Panc1 (cell line): ENCODE measurements at regions not wholly inside any gene's neighbourhood (a gene's known extent, or its start where the extent isn't known, plus 50 kb on each side); places are given as distances from the start of the nearest gene placed in this dataset.

Experiments used
- ATAC-seq: fragments of 200-7000 bp; cut with Tn5 transposase; 2 replicates; pipeline ENCODE4 v1.9.1; 2020; ENCODE audit warnings: mild to moderate bottlenecking, moderate library complexity
- BruUV-seq: library from RNA; stranded (reverse); fragments of 400-500 nt; replicated peaks from 2 replicates; lab custom pipeline; 2021; lab: Mats Ljungman, UMichigan
- CTCF ChIA-PET: fragments of 300-600 bp; sonication (Branson Sonifier 250); formaldehyde crosslinking; loops from one replicate; lab custom pipeline; 2022; ENCODE audit warnings: antibody characterized with exemption; lab: Charles Lee
- POLR2A ChIA-PET: fragments of 300-600 bp; sonication (Branson Sonifier 250); formaldehyde crosslinking; loops from one replicate; lab custom pipeline; 2022; ENCODE audit warnings: antibody characterized with exemption; lab: Charles Lee
- DNase-seq: peaks from one replicate; pipeline ENCODE4 v3.0.0-alpha.2; 2010; ENCODE audit warnings: low read depth, low spot score
- H3K27ac ChIP-seq: 2 replicates; pipeline ENCODE4 v1.5.1; 2011; ENCODE audit warnings: mild to moderate bottlenecking, low read length, inconsistent platforms
- H3K27me3 ChIP-seq: fragments of 200-500 bp; sonication (Bioruptor generic); 2 replicates; pipeline ENCODE4 v1.6.0; 2014; ENCODE audit warnings: low read length, inconsistent platforms; ENCODE audit not compliant: control insufficient read depth, insufficient read depth
- H3K36me3 ChIP-seq: fragments of 200-500 bp; sonication (Bioruptor generic); 2 replicates; pipeline ENCODE4 v1.5.1; 2014; ENCODE audit warnings: inconsistent platforms, mild to moderate bottlenecking, low read length, moderate library complexity; ENCODE audit not compliant: control insufficient read depth, insufficient read depth
- H3K4me1 ChIP-seq: 2 replicates; pipeline ENCODE4 v1.5.1; 2011; ENCODE audit warnings: inconsistent platforms, mild to moderate bottlenecking, low read length, moderate library complexity; ENCODE audit not compliant: control insufficient read depth, insufficient read depth
- H3K4me3 ChIP-seq, 2 experiments: 2 replicates each; pipeline ENCODE4 v1.5.1; 2011 to 2012; ENCODE audit warnings: low read depth in 2 of 2, low read length in 2 of 2, mild to moderate bottlenecking in 2 of 2, inconsistent platforms in 1 of 2, moderate library complexity in 1 of 2
- H3K9me3 ChIP-seq: fragments of 200-500 bp; sonication (Bioruptor generic); 2 replicates; pipeline ENCODE4 v1.5.1; 2014; ENCODE audit warnings: low read depth, mild to moderate bottlenecking, inconsistent platforms, low read length, moderate library complexity; ENCODE audit not compliant: control insufficient read depth, insufficient read depth
- CTCF ChIP-seq: fragments of 450-650 bp; IDR thresholded peaks from 2 replicates; pipeline ENCODE4 v1.5.1; 2017; ENCODE audit warnings: mild to moderate bottlenecking
- POLR2AphosphoS5 ChIP-seq: IDR thresholded peaks from 2 replicates; pipeline ENCODE4 v1.6.1; 2012; ENCODE audit warnings: mild to moderate bottlenecking, low read depth, low read length, moderate library complexity
- REST ChIP-seq, 2 experiments: IDR thresholded peaks; 2 replicates each; pipeline ENCODE4 v1.6.1; 2011 to 2012; ENCODE audit warnings: low read depth in 2 of 2, control low read depth in 1 of 2, low read length in 1 of 2, mild to moderate bottlenecking in 1 of 2, moderate library complexity in 1 of 2; ENCODE audit not compliant: insufficient read depth in 1 of 2
- SIN3A ChIP-seq: IDR thresholded peaks from 2 replicates; pipeline ENCODE4 v1.6.1; 2012; ENCODE audit warnings: low read depth, mild to moderate bottlenecking, low read length, moderate library complexity, borderline replicate concordance; ENCODE audit not compliant: insufficient read depth
- TCF7L2 ChIP-seq: IDR thresholded peaks from 2 replicates; pipeline ENCODE4 v1.6.1; 2011; ENCODE audit warnings: mild to moderate bottlenecking, low read depth, low read length, inconsistent platforms
- in situ Hi-C: cut with HindIII; loops from 2 replicates; pipeline ENCODE4 v1.10.0; 2016; ENCODE audit warnings: low sequenced_read_pairs, low pct_unique_long_range_greater_than_20kb
- intact Hi-C: fragments of 100-400 bp; cut with micrococcal nuclease; formaldehyde crosslinking; loops from one replicate; pipeline ENCODE4 v1.10.0; 2022; ENCODE audit not compliant: unreplicated experiment

- Histone ChIP-seq H3K27ac (no peak overlapping the region), H3K4me3 (no peak overlapping the region), H3K9me3 (no peaks in the 10 kb centered on the region), H3K4me1 (no peaks in the 10 kb centered on the region), H3K36me3 (no peaks in the 10 kb centered on the region), H3K27me3 (no peaks in the 10 kb centered on the region)
- no peak for TF ChIP-seq REST (IDR thresholded peaks at IDR 0.05; ENCODE audit: insufficient read depth in 1 of 2, low read depth in 2 of 2, low read length in 1 of 2)
- TF ChIP-seq SIN3A, result no peak
- TF ChIP-seq CTCF, result no peak
- no peak for TF ChIP-seq TCF7L2
- no peak for TF ChIP-seq POLR2AphosphoS5
- intact Hi-C loops (no loop called here), in situ Hi-C loops (no loop called here)
- ChIA-PET POLR2A (no interaction called here), CTCF (no interaction called here)
- BruUV-seq, result no TSS peak
- ATAC-seq (no peak), DNase-seq (no peak)
Observed at GRCh38 chr17:14452856-14453255, 152.0 kb downstream of the HS3ST3B1 start.

- TF ChIP-seq POLR2AphosphoS5, result no peak
- no peak for TF ChIP-seq SIN3A
- TF ChIP-seq REST (IDR thresholded peaks at IDR 0.05; ENCODE audit: insufficient read depth in 1 of 2, low read depth in 2 of 2, low read length in 1 of 2), result no peak
- no peak for TF ChIP-seq TCF7L2
- no peak for TF ChIP-seq CTCF
- Histone ChIP-seq H3K27me3 (no peaks in the 10 kb centered on the region), H3K27ac (no peak overlapping the region), H3K4me3 (no peak overlapping the region), H3K36me3 (no peaks in the 10 kb centered on the region), H3K4me1 (no peaks in the 10 kb centered on the region), H3K9me3 (no peaks in the 10 kb centered on the region)
- no TSS peak for BruUV-seq
- ATAC-seq, result no peak
- in situ Hi-C loops, result no loop called here
- ChIA-PET CTCF (no interaction called here), POLR2A (no interaction called here)
- no peak for DNase-seq
- intact Hi-C loops, result no loop called here
Observed at GRCh38 chr17:14451729-14452191, 150.9 kb downstream of the HS3ST3B1 start.
